ENCODE measurements at regions not wholly inside any gene's neighbourhood (a gene's known extent, or its start where the extent isn't known, plus 50 kb on each side); places are given as distances from the start of the nearest gene placed in this dataset.

DNA sequence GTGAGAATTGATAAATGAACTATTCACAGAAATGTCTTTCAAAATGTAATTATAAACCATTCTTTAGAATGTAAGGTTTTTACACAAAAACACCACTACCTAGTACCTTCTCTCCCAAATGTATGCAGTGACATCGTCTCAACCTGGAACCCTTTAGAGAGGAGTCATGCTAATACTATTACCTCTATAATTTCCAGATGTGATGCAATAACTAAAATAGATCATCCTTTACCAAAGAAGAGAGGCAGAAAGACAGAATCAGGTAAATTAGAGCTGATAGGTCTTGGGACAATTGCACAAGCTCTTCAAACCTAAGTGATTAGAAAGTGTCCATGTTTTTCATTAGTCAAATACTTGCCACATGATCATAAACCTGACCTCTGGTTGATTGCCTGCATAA is 96.7 kb downstream of the HDGFL1 start:
- TF ChIP-seq, protein P1, sequence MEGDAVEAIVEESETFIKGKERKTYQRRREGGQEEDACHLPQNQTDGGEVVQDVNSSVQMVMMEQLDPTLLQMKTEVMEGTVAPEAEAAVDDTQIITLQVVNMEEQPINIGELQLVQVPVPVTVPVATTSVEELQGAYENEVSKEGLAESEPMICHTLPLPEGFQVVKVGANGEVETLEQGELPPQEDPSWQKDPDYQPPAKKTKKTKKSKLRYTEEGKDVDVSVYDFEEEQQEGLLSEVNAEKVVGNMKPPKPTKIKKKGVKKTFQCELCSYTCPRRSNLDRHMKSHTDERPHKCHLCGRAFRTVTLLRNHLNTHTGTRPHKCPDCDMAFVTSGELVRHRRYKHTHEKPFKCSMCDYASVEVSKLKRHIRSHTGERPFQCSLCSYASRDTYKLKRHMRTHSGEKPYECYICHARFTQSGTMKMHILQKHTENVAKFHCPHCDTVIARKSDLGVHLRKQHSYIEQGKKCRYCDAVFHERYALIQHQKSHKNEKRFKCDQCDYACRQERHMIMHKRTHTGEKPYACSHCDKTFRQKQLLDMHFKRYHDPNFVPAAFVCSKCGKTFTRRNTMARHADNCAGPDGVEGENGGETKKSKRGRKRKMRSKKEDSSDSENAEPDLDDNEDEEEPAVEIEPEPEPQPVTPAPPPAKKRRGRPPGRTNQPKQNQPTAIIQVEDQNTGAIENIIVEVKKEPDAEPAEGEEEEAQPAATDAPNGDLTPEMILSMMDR (IDR thresholded peaks at IDR 0.05), result no peak
- TF ChIP-seq POLR2A (IDR thresholded peaks at IDR 0.05), result no peak

All from thyroid gland (tissue), 4 donors.